Activated B cell treated with CpG ODN at 0.5 μM for 24 hours (primary cell): ENCODE measurements at regions not wholly inside any gene's neighbourhood (a gene's known extent, or its start where the extent isn't known, plus 50 kb on each side); places are given as distances from the start of the nearest gene placed in this dataset.

Experiments
- ATAC-seq: fragments of 200-7000 bp; cut with Tn5 transposase; one replicate; pipeline ENCODE4 v1.10.0; 2021; ENCODE audit warnings: low read depth, mild to moderate bottlenecking, moderate library complexity
- CTCF ChIA-PET: fragments of 350-600 bp; sonication (Branson Sonifier 250); formaldehyde crosslinking; loops from one replicate; lab custom pipeline; 2021; ENCODE audit warnings: antibody characterized with exemption; lab: Charles Lee
- POLR2A ChIA-PET: fragments of 350-600 bp; sonication (Branson Sonifier 250); formaldehyde crosslinking; loops from one replicate; lab custom pipeline; 2021; ENCODE audit warnings: antibody characterized with exemption; lab: Charles Lee
- DNase-seq: peaks from one replicate; pipeline ENCODE4 v3.0.0; 2022
- H3K27ac Mint-ChIP-seq: one replicate; pipeline ENCODE4 v1.8.0; 2020; ENCODE audit warnings: mixed read lengths
- H3K27me3 Mint-ChIP-seq: one replicate; pipeline ENCODE4 v1.8.0; 2021; ENCODE audit warnings: mixed read lengths
- H3K36me3 Mint-ChIP-seq: one replicate; pipeline ENCODE4 v1.8.0; 2021; ENCODE audit warnings: low read depth, mixed read lengths
- H3K4me1 Mint-ChIP-seq: one replicate; pipeline ENCODE4 v1.8.0; 2021; ENCODE audit warnings: mixed read lengths
- H3K4me3 Mint-ChIP-seq: one replicate; pipeline ENCODE4 v1.8.0; 2020; ENCODE audit warnings: mild to moderate bottlenecking, mixed read lengths
- H3K9me3 Mint-ChIP-seq: one replicate; pipeline ENCODE4 v1.8.0; 2020; ENCODE audit warnings: mixed read lengths
- CTCF ChIP-seq: fragments of 200-600 bp; IDR thresholded peaks from one replicate; pipeline ENCODE4 v1.8.0; 2022; ENCODE audit warnings: antibody characterized with exemption, mild to moderate bottlenecking
- intact Hi-C: fragments of 100-400 bp; cut with micrococcal nuclease; formaldehyde crosslinking; loops from one replicate; pipeline ENCODE4 v1.15.1; 2024

- DNase-seq (no peak), ATAC-seq (no peak)
- CTCF ChIA-PET = no interaction called here
- Mint-ChIP-seq H3K27ac (no peak overlapping the region), H3K9me3 (no peaks in the 10 kb centered on the region), H3K27me3 (peaks cover 10% of the 10 kb centered on the region), H3K4me1 (peaks cover 12% of the 10 kb centered on the region), H3K4me3 (no peak overlapping the region), H3K36me3 (no peaks in the 10 kb centered on the region)
- intact Hi-C loops = loop anchor here (5.0 kb wide), 1 partner anchor 487 kb away; no protein-coding TSS in a partner anchor
- POLR2A ChIA-PET = no interaction called here
- TF ChIP-seq CTCF = no peak
Observed at GRCh38 chr5:159774476-159775031, 141.7 kb upstream of the ADRA1B start.

- POLR2A ChIA-PET = no interaction called here
- CTCF ChIA-PET = no interaction called here
Observed at GRCh38 chr5:159775890-159776289, 140.4 kb upstream of the ADRA1B start.

GRCh38 chr5:159777049-159777660 lies 139.1 kb upstream of the ADRA1B start:
- Mint-ChIP-seq H3K4me3 (no peak overlapping the region), H3K36me3 (no peaks in the 10 kb centered on the region), H3K27ac (no peak overlapping the region), H3K4me1 (peaks cover 14% of the 10 kb centered on the region), H3K27me3 (peaks cover 15% of the 10 kb centered on the region), H3K9me3 (no peaks in the 10 kb centered on the region)
- intact Hi-C loops = no loop called here
- TF ChIP-seq CTCF = no peak
- ChIA-PET CTCF (no interaction called here), POLR2A (no interaction called here)
- ATAC-seq (no peak), DNase-seq (no peak)

More at GRCh38 chr5:159775890-159776289, 140.4 kb upstream of the ADRA1B start:
- intact Hi-C loops = no loop called here
- ATAC-seq (no peak), DNase-seq (no peak)
- H3K36me3 Mint-ChIP-seq = no peaks in the 10 kb centered on the region
- H3K9me3 Mint-ChIP-seq = no peaks in the 10 kb centered on the region
- H3K27ac Mint-ChIP-seq = no peak overlapping the region
- H3K27me3 Mint-ChIP-seq = peaks cover 15% of the 10 kb centered on the region
- TF ChIP-seq CTCF = no peak
- peaks cover 12% of the 10 kb centered on the region for H3K4me1 Mint-ChIP-seq
- no peak overlapping the region for H3K4me3 Mint-ChIP-seq

- H3K27ac Mint-ChIP-seq = no peak overlapping the region
- H3K36me3 Mint-ChIP-seq = no peaks in the 10 kb centered on the region
- no peak overlapping the region for H3K4me3 Mint-ChIP-seq
- H3K9me3 Mint-ChIP-seq = no peaks in the 10 kb centered on the region
- peaks cover 7% of the 10 kb centered on the region for H3K4me1 Mint-ChIP-seq
- CTCF ChIA-PET = no interaction called here
- peaks cover 11% of the 10 kb centered on the region for H3K27me3 Mint-ChIP-seq
- ATAC-seq = no peak
- intact Hi-C loops = no loop called here
- DNase-seq = no peak
- TF ChIP-seq CTCF = no peak
- POLR2A ChIA-PET = no interaction called here
Observed at GRCh38 chr5:159779481-159779880, 136.8 kb upstream of the ADRA1B start.

GRCh38 chr5:159780246-159780645 lies 136.0 kb upstream of the ADRA1B start:
- CTCF ChIA-PET = no interaction called here
- Mint-ChIP-seq H3K27ac (no peak overlapping the region), H3K36me3 (no peaks in the 10 kb centered on the region), H3K9me3 (no peaks in the 10 kb centered on the region), H3K4me1 (peaks cover 7% of the 10 kb centered on the region), H3K27me3 (peaks cover 9% of the 10 kb centered on the region), H3K4me3 (no peak overlapping the region)
- intact Hi-C loops = no loop called here
- DNase-seq = no peak
- no peak for TF ChIP-seq CTCF
- POLR2A ChIA-PET = no interaction called here
- ATAC-seq = no peak
